K562 (cell line): ENCODE measurements at regions not wholly inside any gene's neighbourhood (a gene's known extent, or its start where the extent isn't known, plus 50 kb on each side); places are given as distances from the start of the nearest gene placed in this dataset.

ENCODE experiments used
- ATAC-seq: fragments of 200-7000 bp; cut with Tn5 transposase; 3 replicates; pipeline ENCODE4 v1.9.1; 2020; ENCODE audit warnings: moderate library complexity
- BruUV-seq: library from RNA; stranded (reverse); fragments of 400-500 nt; replicated peaks from 2 replicates; lab custom pipeline; 2021; lab: Mats Ljungman, UMichigan
- CTCF ChIA-PET: fragments of 300-600 bp; formaldehyde crosslinking; extraction: SDS; loops from one replicate; lab custom pipeline; 2021; ENCODE audit warnings: low intra/inter-chr PET ratio; lab: Yijun Ruan, JAX
- POLR2A ChIA-PET: fragments of 300-600, 350-650 bp; sonication (Branson Sonifier 250); formaldehyde crosslinking; extraction: SDS; loops from one replicate; lab custom pipeline; 2021; ENCODE audit warnings: antibody characterized with exemption, inconsistent platforms; lab: Yijun Ruan, JAX
- DNase-seq, 4 experiments: peaks; one replicate each; pipeline versions ENCODE4 v3.0.0 to v3.0.0-alpha.2; 2011 to 2018; ENCODE audit warnings: low spot score in 3 of 4, mixed read lengths in 3 of 4; ENCODE audit errors: extremely low read depth in 1 of 4
- FAIRE-seq: peaks from 2 replicates; lab custom pipeline; 2011; peaks lifted over from hg19 to GRCh38; lab: Jason Lieb, UNC
- H2AFZ ChIP-seq: 2 replicates; pipeline ENCODE4 v1.6.0; 2011; ENCODE audit warnings: low read depth, low read length, control low read depth, inconsistent platforms
- H3K27ac ChIP-seq: fragments of 200-600 bp; 3 replicates; pipeline ENCODE4 v1.8.0; 2011; ENCODE audit warnings: low read depth, mild to moderate bottlenecking, control low read depth, inconsistent platforms, low read length, moderate library complexity, mixed read lengths; ENCODE audit errors: extremely low read depth
- H3K27me3 ChIP-seq, 2 experiments: fragments of 300-600 bp in 1 of 2; 2 replicates in 1 of 2; 3 replicates in 1 of 2; pipeline versions ENCODE4 v1.6.0 to v1.8.0; 2011; ENCODE audit warnings: inconsistent platforms in 2 of 2, low read length in 2 of 2, mild to moderate bottlenecking in 1 of 2, mixed read lengths in 1 of 2, moderate library complexity in 1 of 2; ENCODE audit not compliant: control insufficient read depth in 2 of 2, insufficient read depth in 2 of 2
- H3K36me3 ChIP-seq: fragments of 300-600 bp; 3 replicates; pipeline ENCODE4 v1.8.0; 2011; ENCODE audit warnings: mild to moderate bottlenecking, low read length, inconsistent platforms; ENCODE audit not compliant: control insufficient read depth, insufficient read depth
- H3K4me1 ChIP-seq, 2 experiments: fragments of 200-600 bp in 1 of 2; replicated peaks in 1 of 2; 2 replicates in 1 of 2; 3 replicates in 1 of 2; pipeline versions ENCODE4 v1.5.1 to v1.8.0; 2011; ENCODE audit warnings: inconsistent platforms in 2 of 2, low read length in 2 of 2, mild to moderate bottlenecking in 1 of 2, mixed read lengths in 1 of 2, moderate library complexity in 1 of 2; ENCODE audit not compliant: control insufficient read depth in 2 of 2, insufficient read depth in 2 of 2
- H3K4me2 ChIP-seq: 2 replicates; pipeline ENCODE4 v1.6.1; 2011; ENCODE audit warnings: low read length, control low read depth, inconsistent platforms, mixed read lengths; ENCODE audit not compliant: insufficient read depth
- H3K4me3 ChIP-seq: fragments of 200-600 bp; sonication (generic), shearing (Covaris generic); 2 replicates; pipeline ENCODE4 v1.5.1; 2016; ENCODE audit warnings: control low read depth, inconsistent platforms
- H3K79me2 ChIP-seq: fragments of 200-600 bp; 3 replicates; pipeline ENCODE4 v1.8.0; 2011; ENCODE audit warnings: low read length, inconsistent platforms; ENCODE audit not compliant: control insufficient read depth, insufficient read depth
- H3K9ac ChIP-seq, 2 experiments: 2 replicates each; pipeline versions ENCODE4 v1.6.0 to v1.6.1; 2011; ENCODE audit warnings: low read depth in 2 of 2, low read length in 2 of 2, control low read depth in 1 of 2, inconsistent platforms in 1 of 2, mild to moderate bottlenecking in 1 of 2, mixed read lengths in 1 of 2; ENCODE audit not compliant: insufficient read depth in 1 of 2
- H3K9me1 ChIP-seq: one replicate; pipeline ENCODE4 v1.6.0; 2011; ENCODE audit warnings: inconsistent platforms, mild to moderate bottlenecking, low read length, moderate library complexity; ENCODE audit not compliant: control insufficient read depth, insufficient read depth
- H3K9me3 ChIP-seq: replicated peaks from 2 replicates; pipeline ENCODE4 v1.5.1; 2011; ENCODE audit warnings: low read depth, low read length, inconsistent platforms; ENCODE audit not compliant: control insufficient read depth, insufficient read depth
- H4K20me1 ChIP-seq: replicated peaks from 2 replicates; pipeline ENCODE4 v1.6.1; 2011; ENCODE audit warnings: low read length, inconsistent platforms, mixed read lengths; ENCODE audit not compliant: control insufficient read depth, insufficient read depth
- CEBPB ChIP-seq: fragments of 450-650 bp; IDR thresholded peaks from 2 replicates; pipeline ENCODE4 v1.6.1; 2016; ENCODE audit warnings: missing genetic modification characterization, missing compliant biosample characterization
- RAD21 ChIP-seq, 2 experiments: fragments of 250-450 bp in 1 of 2; fragments of 450-650 bp in 1 of 2; sonication (Bioruptor Pico) in 1 of 2; formaldehyde crosslinking in 1 of 2; IDR thresholded peaks in 1 of 2; conservative IDR thresholded peaks in 1 of 2; 2 replicates each; pipeline versions ENCODE4 v1.4.0 to v1.8.0; 2020 to 2022; ENCODE audit warnings: mild to moderate bottlenecking in 2 of 2, moderate library complexity in 1 of 2
- ZNF384 ChIP-seq: IDR thresholded peaks from 2 replicates; pipeline ENCODE4 v1.6.1; 2012; ENCODE audit warnings: low read depth, low read length, improper control_type of control experiment
- WGBS: fragments of 100-300 bp; shearing (Covaris generic); methylation state at CpG from one replicate; pipeline ENCODE4 v1.1.6; 2016; ENCODE audit warnings: low coverage, mixed read lengths; ENCODE audit not compliant: insufficient coverage; ENCODE audit errors: missing lambda C conversion rate; 5-methylcytosine and 5-hydroxymethylcytosine counted together
- in situ Hi-C: fragments of 300-500 bp; cut with MboI; formaldehyde crosslinking; loops from 4 replicates; pipeline ENCODE4 v1.15.0; 2018; ENCODE audit warnings: inconsistent platforms, mixed read lengths
- intact Hi-C: fragments of 100-400 bp; cut with micrococcal nuclease; formaldehyde crosslinking; loops from 2 replicates; pipeline ENCODE4 v1.14.2; 2022
- TF ChIP-seq, protein P1 (sequence below), 3 experiments: IDR thresholded peaks in 2 of 3; conservative IDR thresholded peaks in 1 of 3; 2 replicates each; pipeline ENCODE4 v1.5.1; 2011 to 2012; ENCODE audit warnings: low read length in 3 of 3, mild to moderate bottlenecking in 3 of 3, control low read depth in 2 of 3, improper control_type of control experiment in 1 of 3, inconsistent platforms in 1 of 3, low read depth in 1 of 3, mixed read lengths in 1 of 3, moderate library complexity in 1 of 3; ENCODE audit not compliant: insufficient read depth in 2 of 3

DNA sequence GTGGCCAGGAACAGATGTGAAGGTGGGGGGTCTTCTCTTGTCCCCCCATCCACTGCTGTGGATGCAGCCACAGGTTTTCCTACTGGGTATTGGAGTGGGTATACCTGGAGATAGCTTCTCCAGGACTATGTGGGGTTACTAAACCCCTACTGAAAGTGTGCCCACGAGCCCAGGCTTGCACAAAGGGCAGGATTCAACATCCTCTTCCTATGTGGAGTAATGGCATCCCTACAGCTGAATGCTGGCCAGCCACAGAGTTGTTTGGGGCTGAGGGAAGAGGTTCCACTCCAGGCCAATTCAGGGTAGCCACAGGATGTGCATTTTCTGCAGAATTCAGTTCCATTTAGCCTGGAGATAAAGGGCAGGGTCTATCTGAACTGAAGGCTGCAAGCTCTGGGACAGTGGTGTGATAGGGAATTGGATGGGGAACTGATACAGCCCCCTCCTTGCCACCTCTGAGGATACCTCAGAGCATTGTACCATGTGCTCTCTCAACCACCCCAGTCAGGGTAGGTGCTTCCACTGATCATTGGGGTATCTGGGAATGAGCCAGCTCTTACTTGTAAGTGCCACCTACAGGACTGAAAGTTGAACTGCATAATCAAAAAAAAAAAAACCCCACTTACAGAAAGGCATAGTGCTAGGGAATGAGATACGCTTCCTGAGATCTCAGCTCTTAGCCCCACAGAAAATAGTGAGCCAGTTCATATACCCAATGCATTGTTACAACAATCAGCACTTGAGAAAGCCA lies 187.1 kb downstream of the KITLG start:
- peak in 2 of 4 experiments; percentile 10 to 18 for DNase-seq
- BruUV-seq = no TSS peak
- in situ Hi-C loops = no loop called here
- no peaks in the 10 kb centered on the region for H3K9me1 ChIP-seq
- no peak overlapping the region for H3K4me2 ChIP-seq
- intact Hi-C loops = loop anchor here (2.0 to 5.0 kb wide), 2 partner anchors 238 to 281 kb away; no protein-coding TSS in a partner anchor
- no peak for TF ChIP-seq CEBPB (tag)
- TF ChIP-seq, protein P1, sequence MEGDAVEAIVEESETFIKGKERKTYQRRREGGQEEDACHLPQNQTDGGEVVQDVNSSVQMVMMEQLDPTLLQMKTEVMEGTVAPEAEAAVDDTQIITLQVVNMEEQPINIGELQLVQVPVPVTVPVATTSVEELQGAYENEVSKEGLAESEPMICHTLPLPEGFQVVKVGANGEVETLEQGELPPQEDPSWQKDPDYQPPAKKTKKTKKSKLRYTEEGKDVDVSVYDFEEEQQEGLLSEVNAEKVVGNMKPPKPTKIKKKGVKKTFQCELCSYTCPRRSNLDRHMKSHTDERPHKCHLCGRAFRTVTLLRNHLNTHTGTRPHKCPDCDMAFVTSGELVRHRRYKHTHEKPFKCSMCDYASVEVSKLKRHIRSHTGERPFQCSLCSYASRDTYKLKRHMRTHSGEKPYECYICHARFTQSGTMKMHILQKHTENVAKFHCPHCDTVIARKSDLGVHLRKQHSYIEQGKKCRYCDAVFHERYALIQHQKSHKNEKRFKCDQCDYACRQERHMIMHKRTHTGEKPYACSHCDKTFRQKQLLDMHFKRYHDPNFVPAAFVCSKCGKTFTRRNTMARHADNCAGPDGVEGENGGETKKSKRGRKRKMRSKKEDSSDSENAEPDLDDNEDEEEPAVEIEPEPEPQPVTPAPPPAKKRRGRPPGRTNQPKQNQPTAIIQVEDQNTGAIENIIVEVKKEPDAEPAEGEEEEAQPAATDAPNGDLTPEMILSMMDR (IDR thresholded peaks at IDR 0.05 in 2 of 3, conservative IDR thresholded peaks at IDR 0.05 in 1 of 3; ENCODE audit: insufficient read depth in 2 of 3, low read depth in 1 of 3, low read length in 3 of 3) = peak; percentile 7 to 26 (median 23); a peak in 1 of 6 replicates
- TF ChIP-seq RAD21 (CRISPR knock-in tag; conservative IDR thresholded peaks at IDR 0.05 in 1 of 2, IDR thresholded peaks at IDR 0.05 in 1 of 2) = peak; percentile 23 to 56; a peak in 3 of 4 replicates
- TF ChIP-seq ZNF384 = peak; percentile 66
- H4K20me1 ChIP-seq = no peaks in the 10 kb centered on the region
- no peaks in the 10 kb centered on the region for H3K4me1 ChIP-seq
- no peaks in the 10 kb centered on the region for H3K9me3 ChIP-seq
- no peak overlapping the region for H3K4me3 ChIP-seq
- POLR2A ChIA-PET = interaction anchor here (0.6 kb wide), 1 partner anchor 438 kb away, joined by 3 read pairs; no protein-coding TSS in a partner anchor
- no peak overlapping the region for H2AFZ ChIP-seq
- no peak overlapping the region for H3K9ac ChIP-seq
- ATAC-seq = peak; percentile 56
- H3K27ac ChIP-seq = no peak overlapping the region
- CTCF ChIA-PET = interaction anchor here (0.6 kb wide), 1 partner anchor 22 kb away, joined by 3 read pairs; no protein-coding TSS in a partner anchor
- no peaks in the 10 kb centered on the region for H3K27me3 ChIP-seq
- WGBS = 14% methylated on average over 2 of the region's 2 CpGs
- FAIRE-seq = no peak
- H3K79me2 ChIP-seq = no peaks in the 10 kb centered on the region
- H3K36me3 ChIP-seq = no peaks in the 10 kb centered on the region
